WTC11 (cell line): ENCODE measurements at regions not wholly inside any gene's neighbourhood (a gene's known extent, or its start where the extent isn't known, plus 50 kb on each side); places are given as distances from the start of the nearest gene placed in this dataset.
A peak's percentile ranks its signal among the peaks of the same experiment; 100 is the strongest.

ENCODE experiments used
- ATAC-seq: fragments of 200-7000 bp; cut with Tn5 transposase; 2 replicates; pipeline ENCODE4 v1.10.0; 2021; ENCODE audit warnings: mild to moderate bottlenecking, moderate library complexity
- CTCF ChIA-PET: fragments of 300-600 bp; sonication (Branson Sonifier 250); formaldehyde crosslinking; loops from one replicate; lab custom pipeline; 2021; ENCODE audit warnings: antibody characterized with exemption; lab: Charles Lee
- POLR2A ChIA-PET: fragments of 350-600 bp; sonication (Branson Sonifier 250); formaldehyde crosslinking; loops from one replicate; lab custom pipeline; 2021; ENCODE audit warnings: antibody characterized with exemption; lab: Charles Lee
- DNase-seq: peaks from one replicate; pipeline ENCODE4 v3.0.0; 2021; ENCODE audit warnings: low spot score
- H3K27ac Mint-ChIP-seq: 2 replicates; pipeline ENCODE4 v1.8.0; 2021; ENCODE audit warnings: mixed read lengths
- H3K27me3 Mint-ChIP-seq: 2 replicates; pipeline ENCODE4 v1.8.0; 2021; ENCODE audit warnings: low read depth, mild to moderate bottlenecking, moderate library complexity, mixed read lengths
- H3K36me3 Mint-ChIP-seq: 2 replicates; pipeline ENCODE4 v1.8.0; 2021; ENCODE audit warnings: mixed read lengths
- H3K4me1 Mint-ChIP-seq: 2 replicates; pipeline ENCODE4 v1.8.0; 2022; ENCODE audit warnings: mixed read lengths
- H3K4me3 Mint-ChIP-seq: 2 replicates; pipeline ENCODE4 v1.8.0; 2021; ENCODE audit warnings: mild to moderate bottlenecking, moderate library complexity, mixed read lengths
- H3K9me3 Mint-ChIP-seq: 2 replicates; pipeline ENCODE4 v1.8.0; 2021; ENCODE audit warnings: mixed read lengths
- CBFB ChIP-seq: sonication (generic); formaldehyde crosslinking; IDR thresholded peaks from 2 replicates; pipeline ENCODE4 v1.8.1; 2022; ENCODE audit warnings: mild to moderate bottlenecking, low read depth, missing genetic modification reagents
- ESRRA ChIP-seq: sonication (generic); formaldehyde crosslinking; IDR thresholded peaks from 2 replicates; pipeline ENCODE4 v1.8.1; 2022; ENCODE audit warnings: mild to moderate bottlenecking, missing genetic modification reagents, borderline replicate concordance
- FOXJ3 ChIP-seq: sonication (generic); formaldehyde crosslinking; IDR thresholded peaks from 2 replicates; pipeline ENCODE4 v1.9.0; 2021; ENCODE audit warnings: missing genetic modification reagents, mild to moderate bottlenecking, borderline replicate concordance
- FOXP1 ChIP-seq: sonication (generic); formaldehyde crosslinking; IDR thresholded peaks from 2 replicates; pipeline ENCODE4 v1.8.0; 2022; ENCODE audit warnings: missing genetic modification reagents, mild to moderate bottlenecking, moderate library complexity, borderline replicate concordance
- GABPB1 ChIP-seq: sonication (generic); formaldehyde crosslinking; IDR thresholded peaks from 2 replicates; pipeline ENCODE4 v1.8.1; 2023; ENCODE audit warnings: mild to moderate bottlenecking, missing genetic modification reagents
- IRF2 ChIP-seq: sonication (generic); formaldehyde crosslinking; IDR thresholded peaks from 2 replicates; pipeline ENCODE4 v1.8.0; 2022; ENCODE audit warnings: low read depth, missing genetic modification reagents, borderline replicate concordance
- JUN ChIP-seq: sonication (generic); formaldehyde crosslinking; IDR thresholded peaks from 2 replicates; pipeline ENCODE4 v1.8.0; 2023; ENCODE audit warnings: mild to moderate bottlenecking, missing genetic modification reagents
- KAT7 ChIP-seq: sonication (generic); formaldehyde crosslinking; IDR thresholded peaks from 2 replicates; pipeline ENCODE4 v1.8.1; 2023; ENCODE audit warnings: missing genetic modification reagents, mild to moderate bottlenecking, borderline replicate concordance
- MYBL2 ChIP-seq: sonication (generic); formaldehyde crosslinking; IDR thresholded peaks from 2 replicates; pipeline ENCODE4 v1.8.1; 2023; ENCODE audit warnings: mild to moderate bottlenecking, moderate library complexity, missing genetic modification reagents
- NR1H2 ChIP-seq: sonication (generic); formaldehyde crosslinking; IDR thresholded peaks from 2 replicates; pipeline ENCODE4 v1.9.0; 2021; ENCODE audit warnings: mild to moderate bottlenecking, moderate library complexity, missing genetic modification reagents
- OVOL2 ChIP-seq: fragments of 250-450 bp; sonication (Bioruptor Pico); IDR thresholded peaks from 2 replicates; pipeline ENCODE4 v1.9.0; 2021; ENCODE audit warnings: mild to moderate bottlenecking, borderline replicate concordance
- RORB ChIP-seq: fragments of 250-450 bp; sonication (Bioruptor Pico); IDR thresholded peaks from 2 replicates; pipeline ENCODE4 v1.9.0; 2021; ENCODE audit warnings: mild to moderate bottlenecking
- TEAD4 ChIP-seq: sonication (generic); formaldehyde crosslinking; IDR thresholded peaks from 2 replicates; pipeline ENCODE4 v1.8.0; 2022; ENCODE audit warnings: mild to moderate bottlenecking, missing genetic modification reagents
- ZNF263 ChIP-seq: sonication (generic); formaldehyde crosslinking; IDR thresholded peaks from 2 replicates; pipeline ENCODE4 v1.8.1; 2022; ENCODE audit warnings: low read depth, mild to moderate bottlenecking, moderate library complexity, missing genetic modification reagents
- ZNF396 ChIP-seq: fragments of 250-450 bp; sonication (Bioruptor Pico); IDR thresholded peaks from 2 replicates; pipeline ENCODE4 v1.8.0; 2021; ENCODE audit warnings: mild to moderate bottlenecking, moderate library complexity, borderline replicate concordance
- TF ChIP-seq, protein P1 (sequence below): sonication (generic); formaldehyde crosslinking; IDR thresholded peaks from 2 replicates; pipeline ENCODE4 v1.8.1; 2023; ENCODE audit warnings: mild to moderate bottlenecking, missing genetic modification reagents
- TF ChIP-seq, protein P2 (sequence below): sonication (generic); formaldehyde crosslinking; IDR thresholded peaks from 2 replicates; pipeline ENCODE4 v1.8.1; 2023; ENCODE audit warnings: mild to moderate bottlenecking, missing genetic modification reagents
- TF ChIP-seq, protein P3 (sequence below): sonication (generic); formaldehyde crosslinking; IDR thresholded peaks from 2 replicates; pipeline ENCODE4 v1.8.1; 2022; ENCODE audit warnings: missing genetic modification reagents, borderline replicate concordance
- TF ChIP-seq, protein P4 (sequence below): sonication (generic); formaldehyde crosslinking; IDR thresholded peaks from 2 replicates; pipeline ENCODE4 v1.8.0; 2023; ENCODE audit warnings: missing genetic modification reagents, mild to moderate bottlenecking, borderline replicate concordance
- TF ChIP-seq, protein P5 (sequence below): fragments of 250-450 bp; sonication (Bioruptor Pico); IDR thresholded peaks from 2 replicates; pipeline ENCODE4 v1.9.0; 2021; ENCODE audit warnings: moderate library complexity, mild to moderate bottlenecking, inconsistent platforms, borderline replicate concordance

DNA sequence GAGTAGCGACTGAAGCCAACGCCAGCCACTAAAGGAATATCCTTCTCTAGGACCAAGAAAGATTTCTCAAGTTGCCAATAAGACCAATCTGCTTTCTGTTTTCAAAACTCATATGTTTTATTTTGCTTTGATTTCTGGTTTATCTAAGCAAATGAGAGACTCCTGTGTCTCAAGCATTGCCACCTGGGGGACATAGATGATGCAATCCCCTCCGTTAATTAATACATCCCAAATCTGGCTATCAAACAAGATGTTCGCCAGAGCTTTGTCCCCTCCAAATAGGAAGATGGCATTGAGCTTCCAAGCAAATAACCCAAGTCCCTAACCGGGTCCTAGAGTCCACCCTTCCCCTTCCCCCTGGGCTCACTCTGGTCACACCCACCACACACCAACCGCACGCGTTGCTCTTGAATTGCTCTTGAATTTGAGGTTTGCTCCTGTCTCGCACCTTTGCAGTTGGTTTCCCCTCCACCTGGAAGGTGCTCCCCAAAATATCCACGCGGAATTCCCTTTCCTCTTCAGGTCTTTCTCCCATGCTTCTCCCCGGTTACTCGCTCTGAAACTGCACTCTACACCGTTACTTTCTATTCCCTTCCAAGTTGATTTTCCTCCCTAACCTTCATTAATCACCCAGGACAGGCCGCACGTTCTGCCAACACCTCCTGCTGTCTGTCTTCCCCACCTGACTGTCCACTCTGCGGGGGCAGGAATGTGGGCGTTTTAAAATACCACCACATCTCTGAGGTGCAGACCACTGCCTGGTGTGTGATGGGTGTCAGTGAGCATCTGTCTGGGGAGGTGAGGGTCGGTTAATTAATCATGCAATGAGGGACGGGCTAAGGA, 64.1 kb upstream of the RNF32 start:
- Mint-ChIP-seq H3K27me3 (peaks cover 3% of the 10 kb centered on the region), H3K4me3 (no peak overlapping the region), H3K9me3 (peaks cover 12% of the 10 kb centered on the region), H3K36me3 (no peaks in the 10 kb centered on the region), H3K27ac (no peak overlapping the region), H3K4me1 (peaks cover 32% of the 10 kb centered on the region)
- CTCF ChIA-PET: no interaction called here
- POLR2A ChIA-PET: interaction anchor here (0.6 kb wide), 1 partner anchor 239 kb away, joined by 3 read pairs; no protein-coding TSS in a partner anchor
- peak; percentile 17; the same call in 1 of the 2 replicates for ATAC-seq
- no peak for TF ChIP-seq FOXP1 (CRISPR knock-in tag)
- TF ChIP-seq, protein P1, sequence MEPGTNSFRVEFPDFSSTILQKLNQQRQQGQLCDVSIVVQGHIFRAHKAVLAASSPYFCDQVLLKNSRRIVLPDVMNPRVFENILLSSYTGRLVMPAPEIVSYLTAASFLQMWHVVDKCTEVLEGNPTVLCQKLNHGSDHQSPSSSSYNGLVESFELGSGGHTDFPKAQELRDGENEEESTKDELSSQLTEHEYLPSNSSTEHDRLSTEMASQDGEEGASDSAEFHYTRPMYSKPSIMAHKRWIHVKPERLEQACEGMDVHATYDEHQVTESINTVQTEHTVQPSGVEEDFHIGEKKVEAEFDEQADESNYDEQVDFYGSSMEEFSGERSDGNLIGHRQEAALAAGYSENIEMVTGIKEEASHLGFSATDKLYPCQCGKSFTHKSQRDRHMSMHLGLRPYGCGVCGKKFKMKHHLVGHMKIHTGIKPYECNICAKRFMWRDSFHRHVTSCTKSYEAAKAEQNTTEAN (CRISPR knock-in tag): no peak
- no peak for TF ChIP-seq CBFB
- no peak for TF ChIP-seq KAT7 (CRISPR knock-in tag)
- TF ChIP-seq FOXJ3 (CRISPR knock-in tag): no peak
- TF ChIP-seq JUN (CRISPR knock-in tag): no peak
- no peak for TF ChIP-seq ZNF263
- no peak for TF ChIP-seq MYBL2
- TF ChIP-seq, protein P2, sequence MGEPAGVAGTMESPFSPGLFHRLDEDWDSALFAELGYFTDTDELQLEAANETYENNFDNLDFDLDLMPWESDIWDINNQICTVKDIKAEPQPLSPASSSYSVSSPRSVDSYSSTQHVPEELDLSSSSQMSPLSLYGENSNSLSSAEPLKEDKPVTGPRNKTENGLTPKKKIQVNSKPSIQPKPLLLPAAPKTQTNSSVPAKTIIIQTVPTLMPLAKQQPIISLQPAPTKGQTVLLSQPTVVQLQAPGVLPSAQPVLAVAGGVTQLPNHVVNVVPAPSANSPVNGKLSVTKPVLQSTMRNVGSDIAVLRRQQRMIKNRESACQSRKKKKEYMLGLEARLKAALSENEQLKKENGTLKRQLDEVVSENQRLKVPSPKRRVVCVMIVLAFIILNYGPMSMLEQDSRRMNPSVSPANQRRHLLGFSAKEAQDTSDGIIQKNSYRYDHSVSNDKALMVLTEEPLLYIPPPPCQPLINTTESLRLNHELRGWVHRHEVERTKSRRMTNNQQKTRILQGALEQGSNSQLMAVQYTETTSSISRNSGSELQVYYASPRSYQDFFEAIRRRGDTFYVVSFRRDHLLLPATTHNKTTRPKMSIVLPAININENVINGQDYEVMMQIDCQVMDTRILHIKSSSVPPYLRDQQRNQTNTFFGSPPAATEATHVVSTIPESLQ (CRISPR knock-in tag): no peak
- DNase-seq: no peak

DNA sequence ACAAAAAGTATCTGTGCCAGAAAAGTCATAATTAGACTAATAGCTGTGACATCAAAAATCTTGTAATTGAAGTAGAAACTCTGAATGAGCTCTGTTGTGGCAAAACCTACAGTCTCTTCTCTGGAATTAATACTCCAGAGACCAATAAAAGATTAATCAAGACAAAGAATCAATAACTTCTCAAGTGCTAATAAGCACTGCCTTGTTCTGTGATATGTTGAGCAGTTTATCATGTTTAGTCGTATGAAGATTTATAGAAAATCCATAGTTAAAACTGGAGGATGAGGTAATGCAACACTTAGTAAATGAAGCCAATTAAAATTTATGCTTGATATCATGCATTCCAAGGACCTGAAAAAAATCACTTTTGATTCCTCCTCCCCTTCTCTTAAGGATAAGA, 72.3 kb upstream of the RNF32 start:
- H3K36me3 Mint-ChIP-seq: peaks cover 22% of the 10 kb centered on the region
- H3K4me3 Mint-ChIP-seq: no peak overlapping the region
- CTCF ChIA-PET: interaction anchor here (0.8 kb wide), 1 partner anchor 8 kb away, joined by 3 read pairs; no protein-coding TSS in a partner anchor
- DNase-seq: no peak
- H3K27me3 Mint-ChIP-seq: no peaks in the 10 kb centered on the region
- POLR2A ChIA-PET: no interaction called here
- no peak overlapping the region for H3K27ac Mint-ChIP-seq
- peaks cover 30% of the 10 kb centered on the region for H3K9me3 Mint-ChIP-seq
- H3K4me1 Mint-ChIP-seq: no peaks in the 10 kb centered on the region
- ATAC-seq: no peak
- no peak for TF ChIP-seq GABPB1 (CRISPR knock-in tag)
- no peak for TF ChIP-seq ZNF396 (CRISPR knock-in tag)
- TF ChIP-seq OVOL2: no peak
- TF ChIP-seq NR1H2 (CRISPR knock-in tag): no peak
- TF ChIP-seq, protein P1 (CRISPR knock-in tag): no peak
- TF ChIP-seq RORB (CRISPR knock-in tag): no peak
- no peak for TF ChIP-seq IRF2
- TF ChIP-seq, protein P3, sequence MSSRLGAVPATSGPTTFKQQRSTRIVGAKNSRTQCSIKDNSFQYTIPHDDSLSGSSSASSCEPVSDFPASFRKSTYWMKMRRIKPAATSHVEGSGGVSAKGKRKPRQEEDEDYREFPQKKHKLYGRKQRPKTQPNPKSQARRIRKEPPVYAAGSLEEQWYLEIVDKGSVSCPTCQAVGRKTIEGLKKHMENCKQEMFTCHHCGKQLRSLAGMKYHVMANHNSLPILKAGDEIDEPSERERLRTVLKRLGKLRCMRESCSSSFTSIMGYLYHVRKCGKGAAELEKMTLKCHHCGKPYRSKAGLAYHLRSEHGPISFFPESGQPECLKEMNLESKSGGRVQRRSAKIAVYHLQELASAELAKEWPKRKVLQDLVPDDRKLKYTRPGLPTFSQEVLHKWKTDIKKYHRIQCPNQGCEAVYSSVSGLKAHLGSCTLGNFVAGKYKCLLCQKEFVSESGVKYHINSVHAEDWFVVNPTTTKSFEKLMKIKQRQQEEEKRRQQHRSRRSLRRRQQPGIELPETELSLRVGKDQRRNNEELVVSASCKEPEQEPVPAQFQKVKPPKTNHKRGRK (CRISPR knock-in tag): no peak
- no peak for TF ChIP-seq FOXJ3 (CRISPR knock-in tag)
- TF ChIP-seq, protein P2 (CRISPR knock-in tag): no peak
- TF ChIP-seq, protein P4, sequence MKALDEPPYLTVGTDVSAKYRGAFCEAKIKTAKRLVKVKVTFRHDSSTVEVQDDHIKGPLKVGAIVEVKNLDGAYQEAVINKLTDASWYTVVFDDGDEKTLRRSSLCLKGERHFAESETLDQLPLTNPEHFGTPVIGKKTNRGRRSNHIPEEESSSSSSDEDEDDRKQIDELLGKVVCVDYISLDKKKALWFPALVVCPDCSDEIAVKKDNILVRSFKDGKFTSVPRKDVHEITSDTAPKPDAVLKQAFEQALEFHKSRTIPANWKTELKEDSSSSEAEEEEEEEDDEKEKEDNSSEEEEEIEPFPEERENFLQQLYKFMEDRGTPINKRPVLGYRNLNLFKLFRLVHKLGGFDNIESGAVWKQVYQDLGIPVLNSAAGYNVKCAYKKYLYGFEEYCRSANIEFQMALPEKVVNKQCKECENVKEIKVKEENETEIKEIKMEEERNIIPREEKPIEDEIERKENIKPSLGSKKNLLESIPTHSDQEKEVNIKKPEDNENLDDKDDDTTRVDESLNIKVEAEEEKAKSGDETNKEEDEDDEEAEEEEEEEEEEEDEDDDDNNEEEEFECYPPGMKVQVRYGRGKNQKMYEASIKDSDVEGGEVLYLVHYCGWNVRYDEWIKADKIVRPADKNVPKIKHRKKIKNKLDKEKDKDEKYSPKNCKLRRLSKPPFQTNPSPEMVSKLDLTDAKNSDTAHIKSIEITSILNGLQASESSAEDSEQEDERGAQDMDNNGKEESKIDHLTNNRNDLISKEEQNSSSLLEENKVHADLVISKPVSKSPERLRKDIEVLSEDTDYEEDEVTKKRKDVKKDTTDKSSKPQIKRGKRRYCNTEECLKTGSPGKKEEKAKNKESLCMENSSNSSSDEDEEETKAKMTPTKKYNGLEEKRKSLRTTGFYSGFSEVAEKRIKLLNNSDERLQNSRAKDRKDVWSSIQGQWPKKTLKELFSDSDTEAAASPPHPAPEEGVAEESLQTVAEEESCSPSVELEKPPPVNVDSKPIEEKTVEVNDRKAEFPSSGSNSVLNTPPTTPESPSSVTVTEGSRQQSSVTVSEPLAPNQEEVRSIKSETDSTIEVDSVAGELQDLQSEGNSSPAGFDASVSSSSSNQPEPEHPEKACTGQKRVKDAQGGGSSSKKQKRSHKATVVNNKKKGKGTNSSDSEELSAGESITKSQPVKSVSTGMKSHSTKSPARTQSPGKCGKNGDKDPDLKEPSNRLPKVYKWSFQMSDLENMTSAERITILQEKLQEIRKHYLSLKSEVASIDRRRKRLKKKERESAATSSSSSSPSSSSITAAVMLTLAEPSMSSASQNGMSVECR (CRISPR knock-in tag): no peak
- TF ChIP-seq ESRRA: no peak
- TF ChIP-seq TEAD4: no peak
- TF ChIP-seq, protein P5, sequence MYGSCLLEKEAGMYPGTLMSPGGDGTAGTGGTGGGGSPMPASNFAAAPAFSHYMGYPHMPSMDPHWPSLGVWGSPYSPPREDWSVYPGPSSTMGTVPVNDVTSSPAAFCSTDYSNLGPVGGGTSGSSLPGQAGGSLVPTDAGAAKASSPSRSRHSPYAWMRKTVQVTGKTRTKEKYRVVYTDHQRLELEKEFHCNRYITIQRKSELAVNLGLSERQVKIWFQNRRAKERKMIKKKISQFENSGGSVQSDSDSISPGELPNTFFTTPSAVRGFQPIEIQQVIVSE: no peak
